Fibroblast of skin of right biceps (primary cell): ENCODE measurements at regions not wholly inside any gene's neighbourhood (a gene's known extent, or its start where the extent isn't known, plus 50 kb on each side); places are given as distances from the start of the nearest gene placed in this dataset.
A peak's percentile ranks its signal among the peaks of the same experiment; 100 is the strongest.

ENCODE experiments used
- DNase-seq: peaks from one replicate; pipeline ENCODE4 v3.0.0-alpha.2; 2013

GRCh38 chr3:36206956-36207580 is 173.2 kb upstream of the STAC start:
- DNase-seq, result no peak

GRCh38 chr3:36210840-36211651 is 169.3 kb upstream of the STAC start:
- no peak for DNase-seq

GRCh38 chr3:36211652-36211999 is 168.7 kb upstream of the STAC start:
- DNase-seq, result no peak

GRCh38 chr3:36212251-36212650 is 168.1 kb upstream of the STAC start:
- DNase-seq, result peak; percentile 52

GRCh38 chr3:36214460-36214859 is 165.8 kb upstream of the STAC start:
- DNase-seq, result no peak

- no peak for DNase-seq
Observed at GRCh38 chr3:36215241-36215640, 165.1 kb upstream of the STAC start.

GRCh38 chr3:36219398-36219797 is 160.9 kb upstream of the STAC start:
- peak; percentile 86 for DNase-seq

GRCh38 chr3:36220173-36220572 is 160.1 kb upstream of the STAC start:
- DNase-seq, result no peak

- no peak for DNase-seq
Observed at GRCh38 chr3:36221975-36222374, 158.3 kb upstream of the STAC start.

GRCh38 chr3:36227980-36228379 is 152.3 kb upstream of the STAC start:
- no peak for DNase-seq

- DNase-seq, result no peak
Observed at GRCh38 chr3:36229496-36229895, 150.8 kb upstream of the STAC start.

- no peak for DNase-seq
Observed at GRCh38 chr3:36232797-36233489, 147.4 kb upstream of the STAC start.

- peak; percentile 74 for DNase-seq
Observed at GRCh38 chr3:36244728-36245127, 135.6 kb upstream of the STAC start.

- DNase-seq, result no peak
Observed at GRCh38 chr3:36248374-36248773, 131.9 kb upstream of the STAC start.

- DNase-seq, result no peak
Observed at GRCh38 chr3:36250191-36250590, 130.1 kb upstream of the STAC start.

- DNase-seq, result no peak
Observed at GRCh38 chr3:36257158-36257852, 123.0 kb upstream of the STAC start.

GRCh38 chr3:36258421-36258820 is 121.9 kb upstream of the STAC start:
- DNase-seq, result peak; percentile 9

- DNase-seq, result no peak
Observed at GRCh38 chr3:36259580-36259979, 120.7 kb upstream of the STAC start.

GRCh38 chr3:36269274-36269673 is 111.0 kb upstream of the STAC start:
- no peak for DNase-seq

GRCh38 chr3:36282766-36283165 is 97.5 kb upstream of the STAC start:
- no peak for DNase-seq

GRCh38 chr3:36295296-36295695 is 85.0 kb upstream of the STAC start:
- DNase-seq, result peak; percentile 16

GRCh38 chr3:36297195-36297594 is 83.1 kb upstream of the STAC start:
- no peak for DNase-seq

GRCh38 chr3:36298188-36298587 is 82.1 kb upstream of the STAC start:
- DNase-seq, result no peak

GRCh38 chr3:36302158-36302509 is 78.2 kb upstream of the STAC start:
- DNase-seq, result no peak
